Nephron (organoid): ENCODE measurements at regions not wholly inside any gene's neighbourhood (a gene's known extent, or its start where the extent isn't known, plus 50 kb on each side); places are given as distances from the start of the nearest gene placed in this dataset.
"Not testable (repeated sequence)": the region's sequence is repeated elsewhere in the genome, so short reads cannot be mapped to it uniquely, and the experiment has no call there.

ENCODE experiments used
- H3K27ac Mint-ChIP-seq, 3 experiments: 2 replicates each; pipeline ENCODE4 v1.8.0; 2020; ENCODE audit warnings: mixed read lengths in 3 of 3, mild to moderate bottlenecking in 2 of 3, moderate library complexity in 1 of 3
- H3K27me3 Mint-ChIP-seq: 2 replicates; pipeline ENCODE4 v1.8.0; 2021; ENCODE audit warnings: low read depth, mild to moderate bottlenecking, moderate library complexity, mixed read lengths
- H3K36me3 Mint-ChIP-seq: 2 replicates; pipeline ENCODE4 v1.8.0; 2020; ENCODE audit warnings: low read depth, mixed read lengths
- H3K4me1 Mint-ChIP-seq: 2 replicates; pipeline ENCODE4 v1.8.0; 2020; ENCODE audit warnings: mixed read lengths
- H3K4me3 Mint-ChIP-seq, 3 experiments: 2 replicates each; pipeline ENCODE4 v1.8.0; 2020; ENCODE audit warnings: mild to moderate bottlenecking in 3 of 3, mixed read lengths in 3 of 3, moderate library complexity in 2 of 3
- H3K9me3 Mint-ChIP-seq: 2 replicates; pipeline ENCODE4 v1.8.0; 2020; ENCODE audit warnings: mixed read lengths
- TF ChIP-seq, protein P1 (sequence below), 3 experiments: fragments of 200-600 bp; sonication (generic); IDR thresholded peaks; one replicate each; pipeline ENCODE4 v1.5.0; 2021; ENCODE audit warnings: antibody characterized with exemption in 3 of 3; ENCODE audit not compliant: unreplicated experiment in 3 of 3

DNA sequence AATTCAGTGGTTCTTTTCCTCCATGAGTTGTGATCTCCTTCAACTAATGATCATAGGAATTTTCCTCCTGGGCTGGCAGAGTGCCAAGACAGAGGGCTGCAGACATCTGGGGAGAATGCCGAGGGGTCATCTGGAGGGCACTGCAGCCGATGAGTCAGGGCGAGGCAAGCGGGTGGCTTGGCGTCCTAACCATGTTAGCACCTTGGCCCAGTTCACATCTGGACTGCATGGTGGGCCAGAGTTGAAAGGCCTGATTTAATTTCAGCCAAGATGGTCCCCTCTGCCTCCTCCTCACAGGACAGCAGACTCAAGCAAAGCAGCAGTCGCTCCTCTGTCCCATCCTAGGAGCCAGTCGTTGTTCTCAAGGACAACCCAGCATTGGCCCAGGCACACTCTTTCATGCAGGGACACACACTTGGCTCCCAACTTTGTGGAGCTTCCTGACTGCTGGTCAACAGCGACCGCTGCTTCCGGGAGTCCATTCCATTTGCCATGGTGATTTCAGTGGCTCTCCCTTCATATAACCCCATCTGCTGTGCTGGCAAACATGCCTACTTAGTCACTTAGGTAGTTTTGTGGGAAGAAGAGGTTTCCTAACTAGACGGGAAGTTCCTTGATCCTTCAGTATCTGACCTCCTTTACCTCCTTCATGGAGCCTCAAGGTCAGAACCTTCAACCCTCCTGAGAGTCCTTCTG lies 161.8 kb downstream of the TTC8 start:
- peaks cover 6% of the 10 kb centered on the region for H3K4me1 Mint-ChIP-seq
- peaks cover 9% of the 10 kb centered on the region for H3K27me3 Mint-ChIP-seq
- no peak overlapping the region for H3K27ac Mint-ChIP-seq
- TF ChIP-seq, protein P1, sequence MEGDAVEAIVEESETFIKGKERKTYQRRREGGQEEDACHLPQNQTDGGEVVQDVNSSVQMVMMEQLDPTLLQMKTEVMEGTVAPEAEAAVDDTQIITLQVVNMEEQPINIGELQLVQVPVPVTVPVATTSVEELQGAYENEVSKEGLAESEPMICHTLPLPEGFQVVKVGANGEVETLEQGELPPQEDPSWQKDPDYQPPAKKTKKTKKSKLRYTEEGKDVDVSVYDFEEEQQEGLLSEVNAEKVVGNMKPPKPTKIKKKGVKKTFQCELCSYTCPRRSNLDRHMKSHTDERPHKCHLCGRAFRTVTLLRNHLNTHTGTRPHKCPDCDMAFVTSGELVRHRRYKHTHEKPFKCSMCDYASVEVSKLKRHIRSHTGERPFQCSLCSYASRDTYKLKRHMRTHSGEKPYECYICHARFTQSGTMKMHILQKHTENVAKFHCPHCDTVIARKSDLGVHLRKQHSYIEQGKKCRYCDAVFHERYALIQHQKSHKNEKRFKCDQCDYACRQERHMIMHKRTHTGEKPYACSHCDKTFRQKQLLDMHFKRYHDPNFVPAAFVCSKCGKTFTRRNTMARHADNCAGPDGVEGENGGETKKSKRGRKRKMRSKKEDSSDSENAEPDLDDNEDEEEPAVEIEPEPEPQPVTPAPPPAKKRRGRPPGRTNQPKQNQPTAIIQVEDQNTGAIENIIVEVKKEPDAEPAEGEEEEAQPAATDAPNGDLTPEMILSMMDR (IDR thresholded peaks at IDR 0.05; ENCODE audit: unreplicated experiment in 3 of 3) = no peak
- no peak overlapping the region for H3K4me3 Mint-ChIP-seq
- no peaks in the 10 kb centered on the region for H3K9me3 Mint-ChIP-seq
- H3K36me3 Mint-ChIP-seq = no peaks in the 10 kb centered on the region

DNA sequence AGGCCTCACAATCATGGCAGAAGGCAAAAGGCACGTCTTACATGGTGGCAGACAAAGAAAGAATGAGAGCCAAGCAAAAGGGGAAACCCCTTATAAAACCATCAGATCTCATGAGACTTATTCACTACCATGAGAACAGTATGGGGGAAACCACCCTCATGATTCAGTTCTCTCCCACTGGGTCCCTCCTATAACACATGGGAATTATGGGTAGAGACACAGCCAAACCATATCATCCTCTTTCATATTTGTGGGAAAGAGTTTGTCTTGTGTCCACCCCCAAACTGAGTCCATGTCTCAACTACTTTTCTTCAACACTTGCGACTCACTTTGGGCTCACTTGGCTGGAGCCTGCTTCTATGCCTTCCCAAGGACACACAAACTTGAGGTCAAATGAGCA lies 162.5 kb downstream of the TTC8 start:
- not testable (repeated sequence) for H3K27ac Mint-ChIP-seq, H3K27me3 Mint-ChIP-seq, H3K4me1 Mint-ChIP-seq, H3K36me3 Mint-ChIP-seq, H3K4me3 Mint-ChIP-seq, H3K9me3 Mint-ChIP-seq

DNA sequence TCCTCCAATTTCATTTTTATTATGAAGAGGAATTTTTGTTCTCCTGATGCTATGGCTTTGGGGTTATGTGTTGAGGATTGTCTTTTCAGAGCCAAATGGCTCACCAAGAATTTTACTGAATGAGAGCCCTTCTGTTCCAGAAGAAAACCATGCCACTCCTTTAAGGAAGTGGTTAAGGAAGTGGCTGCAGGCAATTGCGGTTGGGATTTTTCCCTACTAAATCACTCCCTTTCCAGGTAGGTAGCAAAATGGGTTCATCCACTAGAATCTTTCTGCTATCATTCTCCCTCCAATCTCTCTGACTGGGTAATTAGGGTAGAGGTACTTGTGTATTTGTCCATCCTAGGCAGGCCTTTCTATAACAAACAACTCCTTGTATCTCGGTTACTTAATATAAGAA lies 163.1 kb downstream of the TTC8 start:
- Mint-ChIP-seq H3K4me3 (no peak overlapping the region), H3K27ac (no peak overlapping the region)
- TF ChIP-seq, protein P1 (IDR thresholded peaks at IDR 0.05; ENCODE audit: unreplicated experiment in 3 of 3) = no peak

DNA sequence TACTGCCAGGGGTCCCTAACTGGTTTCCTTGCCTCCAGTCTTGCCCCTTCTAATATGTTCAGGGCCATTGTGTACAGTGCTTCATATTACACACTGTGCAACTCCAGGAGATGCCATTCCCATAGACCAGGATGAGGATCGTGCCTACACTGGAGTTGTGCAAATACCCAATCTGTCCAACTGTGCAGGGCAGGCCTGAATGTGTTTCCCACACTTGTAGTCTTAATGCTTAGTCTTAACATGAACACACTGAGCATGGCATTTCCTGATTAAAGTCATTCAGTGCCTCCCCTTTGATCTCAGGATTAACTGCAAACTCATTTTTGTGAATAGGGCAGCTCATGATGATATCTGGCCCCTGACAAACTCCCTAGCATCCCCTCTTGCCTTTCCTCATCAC lies 165.5 kb downstream of the TTC8 start:
- Mint-ChIP-seq H3K9me3 (no peaks in the 10 kb centered on the region), H3K36me3 (no peaks in the 10 kb centered on the region), H3K4me3 (no peak overlapping the region), H3K27ac (no peak overlapping the region), H3K4me1 (peaks cover 6% of the 10 kb centered on the region), H3K27me3 (peaks cover 9% of the 10 kb centered on the region)
- TF ChIP-seq, protein P1 (IDR thresholded peaks at IDR 0.05; ENCODE audit: unreplicated experiment in 3 of 3) = no peak

More for the DNA sequence above, 163.1 kb downstream of the TTC8 start:
- H3K36me3 Mint-ChIP-seq = no peaks in the 10 kb centered on the region
- H3K4me1 Mint-ChIP-seq = peaks cover 6% of the 10 kb centered on the region
- H3K9me3 Mint-ChIP-seq = no peaks in the 10 kb centered on the region
- peaks cover 9% of the 10 kb centered on the region for H3K27me3 Mint-ChIP-seq

DNA sequence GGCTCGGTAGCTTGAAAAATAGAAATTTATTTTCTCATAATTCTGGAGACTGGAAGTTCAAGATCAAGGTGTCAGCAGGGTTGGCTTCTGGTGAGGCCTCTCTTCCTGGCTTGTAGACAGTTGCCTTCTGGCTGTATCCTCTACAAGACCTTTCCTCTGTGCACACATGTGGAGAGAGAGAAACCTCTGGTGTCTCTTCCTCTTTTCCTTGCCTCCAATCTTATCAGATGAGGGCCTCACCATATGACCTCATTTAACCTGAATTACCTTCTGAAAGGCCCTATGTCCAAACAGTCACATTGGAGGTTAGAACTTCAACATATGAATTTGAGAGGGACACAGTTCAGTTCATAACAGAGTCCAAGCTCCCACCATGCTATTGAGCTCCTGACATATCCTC lies 166.4 kb downstream of the TTC8 start:
- TF ChIP-seq, protein P1 (IDR thresholded peaks at IDR 0.05; ENCODE audit: unreplicated experiment in 3 of 3) = no peak
- no peak overlapping the region for H3K4me3 Mint-ChIP-seq
- H3K27ac Mint-ChIP-seq = no peak overlapping the region
- no peaks in the 10 kb centered on the region for H3K36me3 Mint-ChIP-seq
- H3K4me1 Mint-ChIP-seq = peaks cover 2% of the 10 kb centered on the region
- H3K27me3 Mint-ChIP-seq = peaks cover 8% of the 10 kb centered on the region
- peaks cover 2% of the 10 kb centered on the region for H3K9me3 Mint-ChIP-seq

DNA sequence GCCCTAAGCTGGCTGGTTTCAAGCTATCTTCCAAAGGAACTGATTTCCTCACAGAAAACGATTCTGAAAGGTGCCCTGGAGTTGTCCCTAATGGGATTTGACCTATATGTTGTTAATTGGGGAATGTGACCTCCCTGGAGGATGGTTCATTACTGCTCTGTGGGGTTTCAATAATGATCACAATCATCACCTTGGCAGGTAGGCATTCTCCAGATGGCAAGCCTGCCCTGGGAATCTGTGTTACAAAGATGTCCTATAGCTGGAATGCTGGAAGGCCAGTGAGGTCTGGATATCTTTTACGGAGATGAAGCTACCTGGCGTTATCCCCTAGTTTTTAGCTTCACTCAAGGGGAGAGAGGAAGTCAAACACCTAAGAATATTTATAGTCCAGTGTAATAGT lies 167.6 kb downstream of the TTC8 start:
- no peak overlapping the region for H3K4me3 Mint-ChIP-seq
- H3K36me3 Mint-ChIP-seq = no peaks in the 10 kb centered on the region
- peaks cover 2% of the 10 kb centered on the region for H3K9me3 Mint-ChIP-seq
- peaks cover 6% of the 10 kb centered on the region for H3K27me3 Mint-ChIP-seq
- no peaks in the 10 kb centered on the region for H3K4me1 Mint-ChIP-seq
- TF ChIP-seq, protein P1 (IDR thresholded peaks at IDR 0.05; ENCODE audit: unreplicated experiment in 3 of 3) = no peak
- no peak overlapping the region for H3K27ac Mint-ChIP-seq
